Astrocyte of the hippocampus (primary cell): ENCODE measurements at regions not wholly inside any gene's neighbourhood (a gene's known extent, or its start where the extent isn't known, plus 50 kb on each side); places are given as distances from the start of the nearest gene placed in this dataset.
"Not testable (repeated sequence)": the region's sequence is repeated elsewhere in the genome, so short reads cannot be mapped to it uniquely, and the experiment has no call there.

Experiments used
- DNase-seq: peaks from one replicate; pipeline ENCODE4 v3.0.0; 2011; ENCODE audit warnings: low read depth, low spot score

DNA sequence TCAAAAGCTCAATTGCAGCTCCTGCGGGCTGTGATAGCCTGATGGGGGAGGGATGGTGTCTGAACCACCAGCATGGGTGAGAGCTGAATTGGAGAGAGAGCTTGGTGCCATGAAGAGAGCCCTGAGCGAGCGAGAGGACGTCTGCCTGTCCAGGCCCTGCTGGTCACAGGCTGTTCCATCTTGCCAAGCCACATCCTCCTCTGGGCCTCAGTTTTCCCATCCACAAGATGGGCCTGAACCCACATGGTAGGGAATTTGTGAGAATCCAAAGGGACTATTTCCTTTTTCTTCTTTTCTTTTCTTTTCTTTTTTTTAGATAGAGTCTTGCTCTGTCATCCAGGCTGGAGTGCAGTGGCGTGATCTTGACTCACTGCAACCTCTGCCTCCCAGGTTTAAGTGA lies 276.4 kb downstream of the VRK1 start:
- no peak for DNase-seq

DNA sequence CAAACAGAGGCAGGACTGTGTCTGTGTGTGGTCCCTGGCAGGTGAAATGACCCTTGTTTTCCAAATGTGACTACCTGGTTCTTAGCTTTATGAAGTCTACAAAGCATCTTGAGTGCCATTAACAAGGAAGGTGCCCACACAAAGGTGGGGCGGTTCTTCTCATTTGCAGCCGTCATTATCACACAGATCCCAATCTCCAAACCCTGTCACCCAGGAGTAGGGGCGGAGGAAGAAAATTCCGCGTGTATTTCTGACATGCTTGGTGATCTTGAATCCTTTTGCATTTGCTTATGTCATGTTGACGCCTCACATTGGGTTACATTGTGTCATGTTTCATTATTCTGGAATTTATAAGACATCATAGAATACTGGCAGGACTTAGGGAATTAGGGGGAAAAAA lies 277.3 kb downstream of the VRK1 start:
- no peak for DNase-seq

GRCh38 chr14:97074856-97075255 lies 277.7 kb downstream of the VRK1 start:
- no peak for DNase-seq

DNA sequence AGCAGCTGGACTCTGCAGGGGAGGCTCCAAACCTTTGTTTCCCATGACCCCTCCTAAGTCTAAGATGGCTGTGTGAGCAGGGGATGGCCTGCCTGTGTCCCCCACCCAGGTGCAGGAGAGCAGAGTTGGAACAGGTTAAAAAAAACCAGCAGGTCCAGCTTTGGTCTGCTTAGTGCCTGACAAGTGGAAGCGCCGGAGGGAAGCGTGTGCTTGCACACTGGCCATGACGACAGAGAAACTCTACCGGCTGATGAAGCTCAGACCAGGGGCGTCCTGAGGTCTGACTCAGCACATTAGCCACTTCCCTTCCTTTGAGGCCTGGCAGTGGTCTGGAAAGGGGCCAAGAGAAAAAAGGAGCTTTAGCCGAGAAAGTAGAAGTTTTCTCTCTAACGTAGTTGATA lies 280.1 kb downstream of the VRK1 start:
- DNase-seq: peak; percentile 97

DNA sequence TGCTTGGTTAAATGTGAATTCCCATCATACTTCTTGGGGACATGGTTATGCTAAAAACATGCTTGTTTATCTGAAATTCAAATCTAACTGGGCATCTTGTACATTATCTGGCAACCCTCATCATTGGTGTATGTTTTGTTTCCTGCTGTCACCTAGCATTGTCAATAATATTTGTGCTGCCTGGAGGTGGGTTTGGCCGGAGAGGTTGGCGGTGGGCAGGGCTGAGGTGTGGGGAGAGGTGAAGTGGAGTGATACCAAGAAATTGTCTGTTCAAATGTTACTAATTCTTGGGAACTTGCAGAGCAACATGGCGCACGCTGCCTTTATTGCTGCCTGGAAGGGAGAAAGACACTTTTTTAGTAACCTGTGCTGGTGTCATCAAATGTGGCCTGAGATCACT lies 280.5 kb downstream of the VRK1 start:
- no peak for DNase-seq

DNA sequence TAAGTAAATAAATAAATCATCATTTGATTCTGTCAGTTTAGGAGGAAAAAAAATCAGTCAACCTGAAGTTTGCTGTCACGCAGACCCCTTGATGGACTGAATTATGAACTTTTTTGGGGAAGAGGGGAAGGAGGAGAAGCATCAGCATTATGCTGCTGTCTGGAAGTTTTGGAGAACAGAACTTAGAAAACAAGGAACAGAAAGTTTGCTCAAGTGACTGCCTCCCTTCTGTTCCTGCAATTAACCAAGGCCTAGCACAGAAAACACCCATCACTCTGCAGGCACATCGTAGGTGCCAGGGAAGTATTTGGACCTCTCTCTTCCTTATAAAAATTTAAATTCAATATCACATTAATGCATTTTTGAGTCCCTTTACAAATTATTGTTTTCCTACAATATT lies 283.8 kb downstream of the VRK1 start:
- no peak for DNase-seq

DNA sequence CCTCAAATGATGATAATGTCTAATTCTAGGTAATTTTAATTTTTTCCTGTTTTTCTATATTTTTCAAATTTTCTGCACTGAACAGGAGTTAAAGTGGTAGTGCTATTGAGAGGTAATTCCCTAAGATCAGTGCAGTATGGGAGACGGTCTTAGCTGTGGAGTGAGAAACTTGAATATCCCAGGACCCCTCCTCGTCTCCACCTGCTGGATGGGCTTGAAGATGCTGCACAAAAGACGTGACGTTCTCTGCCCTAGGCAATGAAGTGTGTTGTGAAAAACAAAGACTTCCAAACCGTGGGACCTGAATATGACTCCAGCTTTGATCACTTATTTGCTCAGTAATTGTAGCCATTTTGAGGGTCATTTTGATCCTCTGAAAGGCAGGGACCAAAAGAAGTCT lies 298.1 kb downstream of the VRK1 start:
- DNase-seq: no peak

DNA sequence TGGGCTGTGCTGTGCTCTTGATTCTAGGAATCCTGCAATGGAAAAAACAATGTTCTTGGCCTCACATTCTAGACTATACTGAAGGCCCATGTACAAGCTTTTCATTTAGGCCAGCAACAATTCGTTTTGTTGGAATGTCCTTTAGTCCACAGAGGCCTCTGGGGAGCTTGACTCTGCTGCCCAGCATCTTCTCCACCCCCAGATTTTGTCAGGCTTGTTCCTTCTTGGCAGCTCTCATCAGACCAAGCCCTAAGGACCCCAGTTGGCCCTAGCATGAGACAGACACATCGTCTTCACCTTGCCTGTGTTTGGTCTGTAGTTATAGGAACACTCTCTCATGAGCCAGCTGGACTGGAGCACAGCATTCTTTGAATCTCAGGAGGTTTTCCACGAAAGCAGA lies 300.1 kb downstream of the VRK1 start:
- no peak for DNase-seq

- no peak for DNase-seq
Measured at GRCh38 chr14:97100306-97100705, 303.1 kb downstream of the VRK1 start.

- DNase-seq: no peak
Measured at GRCh38 chr14:97101561-97101960, 304.4 kb downstream of the VRK1 start.

GRCh38 chr14:97104029-97104428 lies 306.8 kb downstream of the VRK1 start:
- DNase-seq: no peak

- DNase-seq: no peak
Measured at GRCh38 chr14:97106166-97106565, 309.0 kb downstream of the VRK1 start.

- DNase-seq: no peak
Measured at GRCh38 chr14:97106609-97107008, 309.4 kb downstream of the VRK1 start.

- no peak for DNase-seq
Measured at GRCh38 chr14:97107080-97107479, 309.9 kb downstream of the VRK1 start.

DNA sequence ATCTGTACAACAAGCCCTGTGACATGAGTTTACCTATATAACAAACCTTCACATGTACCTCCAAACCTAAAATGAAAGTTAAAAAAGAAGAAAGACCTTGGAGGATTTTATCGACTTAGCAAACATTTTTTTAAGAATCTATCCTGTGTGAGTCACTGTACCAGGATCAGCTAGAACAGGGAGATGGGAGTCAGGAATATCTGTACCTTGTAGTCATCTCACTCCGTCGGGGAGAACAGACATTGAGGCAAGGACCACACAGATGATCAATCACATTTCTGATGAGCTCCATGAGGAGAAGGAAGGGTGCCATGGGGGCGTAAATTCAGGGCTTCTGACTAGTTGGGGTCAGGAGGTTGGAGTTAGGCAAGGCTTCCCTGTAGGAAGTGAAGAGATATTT lies 310.6 kb downstream of the VRK1 start:
- DNase-seq: no peak

DNA sequence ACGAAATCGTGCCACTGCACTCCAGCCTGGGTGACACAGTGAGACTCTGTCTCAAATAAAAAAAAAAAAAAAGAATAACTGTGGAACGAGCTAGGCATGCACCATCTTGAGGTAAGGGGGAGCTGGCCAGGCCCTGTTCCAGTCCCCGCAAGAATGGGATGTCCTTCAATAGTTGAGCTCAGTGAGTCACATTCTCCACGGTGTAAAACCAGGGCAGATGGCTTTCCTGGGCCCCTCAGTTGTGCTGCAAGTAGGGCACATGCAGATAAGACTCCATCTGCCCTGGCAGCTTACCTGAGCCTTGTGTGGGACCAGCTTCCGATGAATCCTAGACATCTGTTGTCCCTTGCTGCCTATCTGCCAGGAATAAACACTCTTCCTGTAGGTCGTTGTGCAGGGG lies 312.1 kb downstream of the VRK1 start:
- DNase-seq: no peak

GRCh38 chr14:97113339-97113738 lies 316.2 kb downstream of the VRK1 start:
- DNase-seq: no peak

DNA sequence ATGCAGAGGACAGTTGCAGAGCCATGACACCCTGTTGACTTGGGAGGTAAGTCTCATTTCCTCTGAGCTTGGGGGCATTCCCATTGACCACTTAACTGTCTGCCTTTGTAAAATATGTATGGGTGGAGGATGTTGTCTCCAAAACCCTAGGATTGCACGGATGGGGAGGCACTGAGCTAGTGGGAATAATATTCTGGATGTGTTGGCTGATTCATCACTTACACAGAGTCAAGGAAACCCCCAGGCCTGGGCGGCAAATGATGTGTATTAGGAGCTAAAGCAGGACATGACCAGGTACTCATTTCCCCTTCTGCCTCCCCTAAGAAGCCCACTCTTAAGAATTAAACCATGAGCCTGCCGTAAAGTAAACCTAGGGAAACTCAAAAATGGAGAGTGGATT lies 319.4 kb downstream of the VRK1 start:
- no peak for DNase-seq

DNA sequence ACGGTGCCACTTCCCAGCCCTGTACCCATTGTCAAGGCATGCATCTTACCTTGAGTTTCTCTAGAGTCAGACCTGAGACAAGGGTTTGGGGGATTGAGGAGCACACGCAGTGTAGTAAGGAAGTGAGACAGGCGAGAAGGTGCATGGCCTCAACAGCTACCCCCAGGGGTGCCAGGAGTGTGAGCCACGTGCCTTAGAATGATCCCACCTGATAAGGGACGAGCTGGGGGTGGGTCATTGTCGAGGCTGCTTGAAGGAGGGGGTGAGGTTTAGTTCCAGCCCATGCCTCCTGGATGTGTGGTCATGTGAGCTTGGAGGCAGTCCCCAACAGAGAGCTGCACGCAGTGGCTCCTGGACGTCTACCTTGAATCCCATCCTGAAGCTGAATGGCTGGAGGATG lies 320.5 kb downstream of the VRK1 start:
- DNase-seq: no peak

- no peak for DNase-seq
Measured at GRCh38 chr14:97120204-97120603, 323.0 kb downstream of the VRK1 start.

GRCh38 chr14:97120611-97121031 lies 323.4 kb downstream of the VRK1 start:
- DNase-seq: peak; percentile 2

DNA sequence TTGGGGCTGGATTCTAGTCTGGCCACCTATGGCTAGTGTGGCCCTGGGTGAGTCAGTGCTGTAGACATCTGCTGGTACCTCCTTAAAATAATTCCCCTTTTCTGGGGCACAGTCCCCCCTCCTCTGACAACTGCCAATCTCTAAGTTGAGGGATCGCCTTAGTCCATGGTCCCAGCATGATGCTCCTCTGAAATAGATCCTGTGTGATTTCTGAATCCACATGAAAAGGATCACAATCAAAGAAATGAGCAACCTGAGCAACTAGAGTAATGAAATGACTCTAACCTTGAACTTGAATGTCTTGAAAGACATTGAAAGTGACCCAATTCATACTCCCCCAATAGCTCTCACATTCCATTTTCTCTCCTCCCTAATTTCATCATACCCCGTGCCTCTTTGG lies 332.5 kb downstream of the VRK1 start:
- no peak for DNase-seq

GRCh38 chr14:97135847-97136246 lies 338.7 kb downstream of the VRK1 start:
- DNase-seq: not testable (repeated sequence)

GRCh38 chr14:97137705-97138104 lies 340.5 kb downstream of the VRK1 start:
- no peak for DNase-seq

- no peak for DNase-seq
Measured at GRCh38 chr14:97138801-97139200, 341.6 kb downstream of the VRK1 start.
